Esophagus squamous epithelium (tissue), 4 donors: ENCODE measurements at regions not wholly inside any gene's neighbourhood (a gene's known extent, or its start where the extent isn't known, plus 50 kb on each side); places are given as distances from the start of the nearest gene placed in this dataset.

Experiments used
- POLR2A ChIP-seq, 4 donors: fragments of 450-650 bp; IDR thresholded peaks; one replicate each; pipeline ENCODE4 v1.6.1; 2017; ENCODE audit warnings: antibody characterized with exemption in 4 of 4, mild to moderate bottlenecking in 4 of 4, moderate library complexity in 3 of 4
- TF ChIP-seq, protein P1 (sequence below), 6 experiments: fragments of 450-650 bp in 4 of 6; fragments of 200-600 bp in 2 of 6; sonication (generic) in 2 of 6; IDR thresholded peaks; one replicate each; pipeline ENCODE4 v1.5.1; 2016 to 2019; ENCODE audit warnings: antibody characterized with exemption in 6 of 6, mild to moderate bottlenecking in 4 of 6, moderate library complexity in 4 of 6

DNA sequence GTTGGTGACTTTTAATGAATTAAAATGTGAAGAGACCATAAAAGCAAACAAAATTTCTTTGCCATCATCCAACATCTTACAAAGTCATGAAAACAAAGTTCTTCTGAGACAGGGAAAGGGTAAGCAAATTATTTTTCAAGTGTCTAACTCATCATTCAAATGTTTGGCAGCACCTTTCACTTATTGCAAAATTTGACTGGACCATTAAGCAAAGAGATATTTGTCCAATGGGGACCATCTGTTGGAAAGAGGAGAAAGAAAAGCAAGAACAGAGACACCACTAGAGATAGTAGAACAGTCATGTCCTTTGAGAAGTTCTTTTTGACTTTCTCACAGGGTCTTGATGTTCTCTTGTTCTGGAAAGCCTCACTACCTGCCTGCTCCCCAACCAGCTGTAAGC is 330.1 kb downstream of the PAPSS1 start:
- TF ChIP-seq, protein P1, sequence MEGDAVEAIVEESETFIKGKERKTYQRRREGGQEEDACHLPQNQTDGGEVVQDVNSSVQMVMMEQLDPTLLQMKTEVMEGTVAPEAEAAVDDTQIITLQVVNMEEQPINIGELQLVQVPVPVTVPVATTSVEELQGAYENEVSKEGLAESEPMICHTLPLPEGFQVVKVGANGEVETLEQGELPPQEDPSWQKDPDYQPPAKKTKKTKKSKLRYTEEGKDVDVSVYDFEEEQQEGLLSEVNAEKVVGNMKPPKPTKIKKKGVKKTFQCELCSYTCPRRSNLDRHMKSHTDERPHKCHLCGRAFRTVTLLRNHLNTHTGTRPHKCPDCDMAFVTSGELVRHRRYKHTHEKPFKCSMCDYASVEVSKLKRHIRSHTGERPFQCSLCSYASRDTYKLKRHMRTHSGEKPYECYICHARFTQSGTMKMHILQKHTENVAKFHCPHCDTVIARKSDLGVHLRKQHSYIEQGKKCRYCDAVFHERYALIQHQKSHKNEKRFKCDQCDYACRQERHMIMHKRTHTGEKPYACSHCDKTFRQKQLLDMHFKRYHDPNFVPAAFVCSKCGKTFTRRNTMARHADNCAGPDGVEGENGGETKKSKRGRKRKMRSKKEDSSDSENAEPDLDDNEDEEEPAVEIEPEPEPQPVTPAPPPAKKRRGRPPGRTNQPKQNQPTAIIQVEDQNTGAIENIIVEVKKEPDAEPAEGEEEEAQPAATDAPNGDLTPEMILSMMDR (IDR thresholded peaks at IDR 0.05): no peak
- no peak for TF ChIP-seq POLR2A (IDR thresholded peaks at IDR 0.05)
